Aorta (tissue), 5 donors: ENCODE measurements at regions not wholly inside any gene's neighbourhood (a gene's known extent, or its start where the extent isn't known, plus 50 kb on each side); places are given as distances from the start of the nearest gene placed in this dataset.

Source experiments
- ATAC-seq: fragments of 200-7000 bp; cut with Tn5 transposase; one replicate; pipeline ENCODE4 v1.9.1; 2022; ENCODE audit warnings: moderate library complexity; ENCODE audit not compliant: low FRiP score
- DNase-seq, 2 donors: peaks; one replicate each; pipeline ENCODE4 v3.0.0-alpha.2; 2020
- H3K27ac ChIP-seq, 2 donors: one replicate each; pipeline ENCODE4 v1.5.1; 2013; ENCODE audit warnings: low read length in 2 of 2, mild to moderate bottlenecking in 2 of 2, moderate library complexity in 2 of 2, control low read depth in 1 of 2, inconsistent platforms in 1 of 2, low read depth in 1 of 2
- H3K27me3 ChIP-seq, 2 donors: one replicate each; pipeline ENCODE4 v1.6.1; 2013; ENCODE audit warnings: control low read depth in 1 of 2, low read length in 1 of 2, mild to moderate bottlenecking in 1 of 2, moderate library complexity in 1 of 2; ENCODE audit not compliant: insufficient read depth in 2 of 2, control insufficient read depth in 1 of 2
- H3K36me3 ChIP-seq, 2 donors: one replicate each; pipeline ENCODE4 v1.6.1; 2013; ENCODE audit warnings: control low read depth in 1 of 2, low read length in 1 of 2, mild to moderate bottlenecking in 1 of 2; ENCODE audit not compliant: insufficient read depth in 2 of 2, control insufficient read depth in 1 of 2
- H3K4me1 ChIP-seq, 2 donors: one replicate each; pipeline ENCODE4 v1.6.1; 2013; ENCODE audit warnings: low read length in 2 of 2, control low read depth in 1 of 2, mild to moderate bottlenecking in 1 of 2, moderate library complexity in 1 of 2; ENCODE audit not compliant: insufficient read depth in 2 of 2, control insufficient read depth in 1 of 2
- H3K4me3 ChIP-seq, 2 donors: one replicate each; pipeline ENCODE4 v1.5.1; 2013; ENCODE audit warnings: low read length in 2 of 2, control low read depth in 1 of 2, mild to moderate bottlenecking in 1 of 2
- H3K9me3 ChIP-seq: one replicate; pipeline ENCODE4 v1.6.1; 2013; ENCODE audit warnings: mild to moderate bottlenecking, low read length; ENCODE audit not compliant: control insufficient read depth
- WGBS, 2 donors: extraction: QIAGEN DNeasy Blood & Tissue Kit; methylation state at CpG; one replicate each; pipeline ENCODE4 v1.1.7; 2013; 5-methylcytosine and 5-hydroxymethylcytosine counted together
- intact Hi-C, 2 donors: fragments of 100-400 bp; cut with DNase I; formaldehyde crosslinking; loops; one replicate each; pipeline versions ENCODE4 v1.14.2 to v1.15.0; 2022
- donor health status: healthy with polysubstance abuse.
- donor health status: Bipolar disorder and iron deficiency.
- donor health status: DM: no; HTN: no; CAD: no.
- donor health status: DM: no; HTN: no; CAD: no.
- donor health status: DM: yes; HTN: yes; CAD: no.

GRCh38 chr4:67130411-67130810 is 414.9 kb downstream of the CENPC start:
- no peak overlapping the region for H3K27ac ChIP-seq
- 57 to 63% methylated on average over 1 of the region's 1 CpG for WGBS, 2 donors

GRCh38 chr4:67126570-67126969 is 418.7 kb downstream of the CENPC start:
- Histone ChIP-seq H3K4me1 (no peaks in the 10 kb centered on the region), H3K27ac (no peak overlapping the region), H3K9me3 (no peaks in the 10 kb centered on the region), H3K4me3 (no peak overlapping the region), H3K27me3 (no peaks in the 10 kb centered on the region), H3K36me3 (no peaks in the 10 kb centered on the region)
- ATAC-seq = no peak
- WGBS, 2 donors = 13 to 31% methylated on average over 4 of the region's 4 CpGs
- intact Hi-C loops = no loop called here
- DNase-seq = no peak

More at GRCh38 chr4:67130411-67130810, 414.9 kb downstream of the CENPC start:
- ATAC-seq = no peak
- Histone ChIP-seq H3K4me3 (no peak overlapping the region), H3K27me3 (no peaks in the 10 kb centered on the region), H3K9me3 (no peaks in the 10 kb centered on the region), H3K4me1 (no peaks in the 10 kb centered on the region), H3K36me3 (no peaks in the 10 kb centered on the region)
- no peak for DNase-seq
- intact Hi-C loops = no loop called here

DNA sequence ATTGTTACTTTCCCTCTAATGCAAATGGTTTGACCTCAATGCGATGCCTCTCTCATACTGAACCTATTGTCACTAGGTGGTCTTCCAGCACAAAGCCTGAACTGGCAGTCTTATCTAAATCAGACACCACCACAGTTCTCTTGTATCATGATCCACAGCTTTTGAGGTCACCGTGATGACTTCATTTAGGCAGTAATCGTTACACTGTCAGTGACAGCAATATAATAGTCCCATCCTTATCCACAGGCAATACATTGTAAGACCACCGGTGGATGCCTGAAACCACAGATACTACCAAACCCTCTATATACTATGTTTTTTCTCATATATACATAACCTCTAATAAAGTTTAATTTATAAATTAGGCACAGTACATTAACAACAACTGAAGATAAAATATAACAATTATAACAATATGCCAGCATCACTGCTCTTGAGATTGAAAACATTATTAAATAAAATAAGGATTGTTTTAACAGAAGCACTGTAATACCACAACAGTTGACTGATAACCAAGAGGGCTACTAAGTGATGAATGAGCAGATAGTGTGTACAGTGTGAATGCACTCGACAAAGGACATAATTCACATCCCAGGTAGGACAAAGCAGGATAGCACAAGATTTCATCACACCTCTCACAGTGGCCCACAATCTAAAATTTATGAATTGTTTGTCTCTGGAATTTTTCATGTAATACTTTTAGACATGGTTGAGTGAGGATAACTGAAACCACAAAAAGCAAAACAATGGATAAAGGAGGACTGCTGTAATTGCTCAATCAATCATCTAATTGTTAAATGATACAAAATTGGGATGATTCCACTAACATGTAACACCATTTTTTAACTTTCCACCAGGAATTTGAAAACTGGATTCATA is 419.4 kb downstream of the CENPC start:
- Histone ChIP-seq H3K27me3 (no peaks in the 10 kb centered on the region), H3K27ac (no peak overlapping the region), H3K4me1 (no peaks in the 10 kb centered on the region), H3K36me3 (no peaks in the 10 kb centered on the region), H3K9me3 (no peaks in the 10 kb centered on the region), H3K4me3 (no peak overlapping the region)
- ATAC-seq (no peak), DNase-seq (no peak)
- WGBS, 2 donors = 59 to 63% methylated on average over 5 of the region's 5 CpGs
- intact Hi-C loops = no loop called here

- Histone ChIP-seq H3K36me3 (no peaks in the 10 kb centered on the region), H3K9me3 (no peaks in the 10 kb centered on the region), H3K4me3 (no peak overlapping the region), H3K27ac (no peak overlapping the region), H3K4me1 (no peaks in the 10 kb centered on the region), H3K27me3 (no peaks in the 10 kb centered on the region)
- DNase-seq (no peak), ATAC-seq (no peak)
- intact Hi-C loops = no loop called here
- WGBS, 2 donors = 49 to 57% methylated on average over 4 of the region's 4 CpGs
These were observed 420.6 kb downstream of the CENPC start for GRCh38 chr4:67124716-67125115.

- Histone ChIP-seq H3K27ac (no peak overlapping the region), H3K4me3 (no peak overlapping the region), H3K27me3 (no peaks in the 10 kb centered on the region), H3K36me3 (no peaks in the 10 kb centered on the region), H3K9me3 (no peaks in the 10 kb centered on the region), H3K4me1 (no peaks in the 10 kb centered on the region)
- ATAC-seq = no peak
- intact Hi-C loops = no loop called here
- 26 to 31% methylated on average over 3 of the region's 3 CpGs for WGBS, 2 donors
- DNase-seq = no peak
These were observed 423.3 kb downstream of the CENPC start for GRCh38 chr4:67122029-67122428.

DNA sequence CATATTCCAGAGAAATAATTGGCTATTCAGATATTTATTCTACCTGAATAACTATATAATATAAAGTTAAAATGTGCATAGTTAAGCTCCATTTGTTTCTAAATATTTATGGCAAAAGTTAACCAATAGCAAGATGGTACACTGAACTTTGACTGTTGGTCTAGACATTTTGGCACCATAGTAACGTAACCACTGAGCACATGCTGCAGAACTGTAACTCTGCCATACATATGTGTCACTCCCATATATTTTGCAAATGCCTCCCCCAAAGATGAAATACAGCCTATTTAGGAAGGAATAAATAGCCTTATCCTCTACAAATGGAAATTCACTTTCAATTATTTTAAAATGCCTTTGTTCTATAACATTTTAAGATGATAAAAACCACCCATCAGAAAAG is 424.9 kb downstream of the CENPC start:
- intact Hi-C loops = no loop called here
- Histone ChIP-seq H3K9me3 (no peaks in the 10 kb centered on the region), H3K4me1 (no peaks in the 10 kb centered on the region), H3K36me3 (no peaks in the 10 kb centered on the region), H3K4me3 (no peak overlapping the region), H3K27me3 (no peaks in the 10 kb centered on the region), H3K27ac (no peak overlapping the region)
- WGBS, 2 donors = 8 to 19% methylated on average over 1 of the region's 1 CpG
- ATAC-seq = no peak
- DNase-seq = no peak

DNA sequence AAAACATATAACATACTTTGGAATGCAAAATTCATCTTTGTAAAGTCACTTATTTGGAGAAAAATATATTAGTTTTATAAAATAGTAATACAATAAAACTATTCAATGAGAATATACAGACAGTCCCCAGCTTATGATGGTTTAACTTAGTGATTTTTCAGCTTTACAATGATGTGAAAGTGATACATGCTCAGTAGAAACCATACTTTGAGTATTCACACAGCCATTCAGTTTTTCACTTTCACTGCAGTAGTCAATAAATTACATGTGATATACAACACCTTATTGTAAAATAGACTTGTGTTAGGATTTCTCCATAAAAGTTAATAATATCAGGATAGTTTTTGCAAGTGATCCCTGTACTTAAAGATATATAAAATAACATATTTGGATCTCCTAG is 436.0 kb downstream of the CENPC start:
- DNase-seq = no peak
- ATAC-seq = no peak
- Histone ChIP-seq H3K4me1 (no peaks in the 10 kb centered on the region), H3K36me3 (no peaks in the 10 kb centered on the region), H3K9me3 (no peaks in the 10 kb centered on the region), H3K27me3 (no peaks in the 10 kb centered on the region), H3K27ac (no peak overlapping the region), H3K4me3 (no peak overlapping the region)
- intact Hi-C loops = no loop called here

DNA sequence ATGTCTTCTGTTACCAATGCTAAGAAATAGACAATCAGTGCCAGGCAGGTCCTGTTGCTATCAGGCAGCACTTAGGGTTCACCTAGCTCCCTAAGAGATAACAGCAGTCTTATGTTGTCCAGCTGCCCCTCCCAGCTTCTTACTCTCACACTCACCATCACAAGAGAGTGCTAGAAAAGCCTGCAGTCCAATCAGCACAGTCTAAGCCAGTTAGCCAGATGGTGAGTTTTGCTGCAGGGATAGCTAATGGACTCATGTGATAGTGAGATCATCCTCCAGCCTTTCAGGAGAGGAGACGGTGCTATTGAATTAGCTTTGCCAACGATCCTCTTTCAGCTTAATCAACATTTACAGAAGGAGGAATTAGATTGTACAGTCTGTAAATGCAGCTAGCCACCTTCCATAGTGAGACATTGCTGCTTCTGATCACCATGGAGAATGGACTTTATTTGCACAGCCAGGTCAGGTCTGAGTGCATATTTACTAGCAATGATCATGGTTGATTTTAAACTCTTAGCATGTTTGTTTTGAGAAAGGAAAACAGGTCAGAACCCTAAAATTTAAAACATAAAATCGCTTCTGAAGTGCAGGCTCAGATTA is 438.3 kb downstream of the CENPC start:
- no peaks in the 10 kb centered on the region for H3K27me3 ChIP-seq
- no peak for DNase-seq
- H3K9me3 ChIP-seq = no peaks in the 10 kb centered on the region
- WGBS, 2 donors = 35 to 48% methylated on average over 3 of the region's 3 CpGs
- no peak overlapping the region for H3K4me3 ChIP-seq
- intact Hi-C loops = no loop called here
- no peaks in the 10 kb centered on the region for H3K4me1 ChIP-seq
- ATAC-seq = no peak
- H3K27ac ChIP-seq = no peak overlapping the region
- no peaks in the 10 kb centered on the region for H3K36me3 ChIP-seq

DNA sequence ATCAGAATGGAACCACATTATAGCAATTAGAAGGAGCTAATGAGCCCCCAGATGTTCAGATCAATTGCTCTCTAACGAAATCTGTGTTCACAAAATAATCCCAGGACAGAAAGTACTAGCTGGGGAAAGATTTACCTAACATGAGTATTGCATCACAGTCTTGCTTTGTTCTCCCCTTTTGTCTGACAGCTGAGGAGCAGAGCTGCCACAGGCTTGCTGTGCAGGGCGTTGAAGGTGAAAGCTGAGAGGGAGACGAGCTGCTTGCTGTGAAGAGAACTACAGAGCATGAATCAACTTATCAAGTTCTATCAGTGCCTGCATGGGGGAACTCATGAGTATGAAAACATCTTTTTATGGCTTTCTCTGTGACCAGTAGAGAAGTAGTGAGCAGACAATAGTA is 441.2 kb downstream of the CENPC start:
- 36 to 41% methylated on average over 3 of the region's 3 CpGs for WGBS, 2 donors
- no peak for ATAC-seq

More for the DNA sequence above, 441.2 kb downstream of the CENPC start:
- no peak for DNase-seq
- H3K9me3 ChIP-seq = no peaks in the 10 kb centered on the region
- H3K27me3 ChIP-seq = no peaks in the 10 kb centered on the region
- no peak overlapping the region for H3K4me3 ChIP-seq
- no peaks in the 10 kb centered on the region for H3K4me1 ChIP-seq
- no peaks in the 10 kb centered on the region for H3K36me3 ChIP-seq
- intact Hi-C loops = no loop called here
- H3K27ac ChIP-seq = no peak overlapping the region
